ENCODE measurements at regions not wholly inside any gene's neighbourhood (a gene's known extent, or its start where the extent isn't known, plus 50 kb on each side); places are given as distances from the start of the nearest gene placed in this dataset.

DNA sequence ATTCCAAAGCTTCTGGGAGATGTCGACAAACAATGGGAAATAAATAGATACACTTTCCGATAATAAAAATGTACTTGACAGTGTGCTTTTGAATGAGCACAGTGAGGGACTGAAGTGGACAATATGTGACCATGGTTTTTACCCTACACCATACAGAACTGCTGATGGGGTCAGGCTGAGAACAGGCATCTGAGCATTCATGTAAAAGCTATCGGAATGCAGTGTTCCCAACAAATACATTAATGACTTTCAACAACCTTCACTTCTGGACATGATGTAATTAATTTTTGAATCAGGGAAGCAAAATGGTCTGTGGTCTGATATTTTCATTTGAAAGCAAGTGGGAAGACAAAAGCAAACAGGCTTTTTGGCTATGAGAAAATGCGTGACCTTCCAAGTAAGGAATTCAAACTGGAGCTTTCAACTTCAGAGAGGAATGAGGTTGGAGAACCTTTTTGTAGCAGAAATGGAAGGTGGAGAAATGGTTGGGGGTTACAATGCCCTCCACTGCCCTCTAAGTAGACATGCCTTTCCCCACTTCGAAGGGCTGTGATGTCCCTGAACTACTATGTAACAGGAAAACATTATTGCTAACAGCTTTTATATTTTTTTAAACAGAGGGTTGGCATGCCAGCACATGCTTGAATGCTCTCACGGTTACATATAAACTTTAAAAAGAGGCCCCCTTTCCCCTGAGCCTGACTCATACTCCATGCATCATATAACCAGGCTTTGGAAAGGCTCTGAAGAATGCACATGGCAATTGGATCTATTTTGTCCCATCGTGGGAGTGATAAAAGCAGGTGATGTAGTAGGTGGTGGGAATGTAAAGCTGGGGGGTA lies 203.5 kb upstream of the CITED2 start:
- POLR2A ChIA-PET, result interaction anchor here (0.6 to 2.8 kb wide), 8 partner anchors 20 to 203 kb away, joined by 3 to 15 read pairs (median 4); partner anchors contain the start of gene CITED2
- Mint-ChIP-seq H3K4me1 (ENCODE audit: insufficient read depth, unreplicated experiment) (peaks cover 22% of the 10 kb centered on the region), H3K27ac (ENCODE audit: low read depth, unreplicated experiment) (peak overlapping the region; percentile 77), H3K9me3 (ENCODE audit: unreplicated experiment) (peaks cover 8% of the 10 kb centered on the region), H3K27me3 (ENCODE audit: insufficient read depth, unreplicated experiment) (no peaks in the 10 kb centered on the region), H3K4me3 (ENCODE audit: unreplicated experiment) (no peak overlapping the region), H3K36me3 (ENCODE audit: insufficient read depth, unreplicated experiment) (no peaks in the 10 kb centered on the region)
- CTCF ChIA-PET, result no interaction called here
- intact Hi-C loops (cut with micrococcal nuclease), result no loop called here
- TF ChIP-seq, protein P1, sequence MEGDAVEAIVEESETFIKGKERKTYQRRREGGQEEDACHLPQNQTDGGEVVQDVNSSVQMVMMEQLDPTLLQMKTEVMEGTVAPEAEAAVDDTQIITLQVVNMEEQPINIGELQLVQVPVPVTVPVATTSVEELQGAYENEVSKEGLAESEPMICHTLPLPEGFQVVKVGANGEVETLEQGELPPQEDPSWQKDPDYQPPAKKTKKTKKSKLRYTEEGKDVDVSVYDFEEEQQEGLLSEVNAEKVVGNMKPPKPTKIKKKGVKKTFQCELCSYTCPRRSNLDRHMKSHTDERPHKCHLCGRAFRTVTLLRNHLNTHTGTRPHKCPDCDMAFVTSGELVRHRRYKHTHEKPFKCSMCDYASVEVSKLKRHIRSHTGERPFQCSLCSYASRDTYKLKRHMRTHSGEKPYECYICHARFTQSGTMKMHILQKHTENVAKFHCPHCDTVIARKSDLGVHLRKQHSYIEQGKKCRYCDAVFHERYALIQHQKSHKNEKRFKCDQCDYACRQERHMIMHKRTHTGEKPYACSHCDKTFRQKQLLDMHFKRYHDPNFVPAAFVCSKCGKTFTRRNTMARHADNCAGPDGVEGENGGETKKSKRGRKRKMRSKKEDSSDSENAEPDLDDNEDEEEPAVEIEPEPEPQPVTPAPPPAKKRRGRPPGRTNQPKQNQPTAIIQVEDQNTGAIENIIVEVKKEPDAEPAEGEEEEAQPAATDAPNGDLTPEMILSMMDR (IDR thresholded peaks at IDR 0.05; ENCODE audit: unreplicated experiment), result no peak
- no TSS peak for BruUV-seq (replicated peaks)
- peak; percentile 59 for DNase-seq (ENCODE audit: unreplicated experiment)

DNA sequence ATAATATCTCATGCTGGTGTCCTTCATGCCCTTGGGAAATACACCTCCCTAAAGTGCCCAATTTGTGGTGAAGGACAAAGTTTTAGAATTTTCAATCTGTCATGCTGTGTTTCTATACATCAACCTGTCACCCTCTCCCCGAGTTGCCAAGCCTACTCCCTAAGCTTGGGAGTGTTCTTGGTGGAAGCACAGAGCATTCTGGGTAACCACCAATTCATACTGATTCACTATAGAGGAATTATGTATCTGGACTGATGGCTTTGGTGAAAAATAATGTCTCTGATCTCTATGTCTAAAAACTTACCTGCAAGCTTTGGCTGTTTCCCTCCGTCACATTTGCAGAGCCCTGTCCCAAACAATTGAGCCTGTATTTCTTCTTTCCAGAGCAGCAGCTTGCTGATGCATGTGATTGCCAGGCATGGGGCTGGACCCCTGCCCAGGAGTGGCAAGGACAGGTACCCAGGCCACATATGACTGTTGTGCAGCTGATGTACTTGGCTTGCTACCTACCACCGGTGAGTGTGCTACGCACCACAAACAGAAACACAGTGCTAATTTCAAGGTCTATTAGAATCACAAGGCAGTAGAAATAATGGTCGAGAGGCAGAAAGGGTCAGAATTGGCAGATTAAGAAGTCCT lies 202.8 kb upstream of the CITED2 start:
- Mint-ChIP-seq H3K27me3 (ENCODE audit: insufficient read depth, unreplicated experiment) (no peaks in the 10 kb centered on the region), H3K27ac (ENCODE audit: low read depth, unreplicated experiment) (peak overlapping the region; percentile 77), H3K4me3 (ENCODE audit: unreplicated experiment) (no peak overlapping the region), H3K4me1 (ENCODE audit: insufficient read depth, unreplicated experiment) (peaks cover 20% of the 10 kb centered on the region), H3K9me3 (ENCODE audit: unreplicated experiment) (peaks cover 8% of the 10 kb centered on the region), H3K36me3 (ENCODE audit: insufficient read depth, unreplicated experiment) (no peaks in the 10 kb centered on the region)
- DNase-seq (ENCODE audit: unreplicated experiment), result no peak
- no TSS peak for BruUV-seq (replicated peaks)
- intact Hi-C loops (cut with micrococcal nuclease), result no loop called here
- ChIA-PET CTCF (interaction anchor here (0.6 kb wide), 1 partner anchor 1987 kb away, joined by 5 read pairs; no protein-coding TSS in a partner anchor), POLR2A (interaction anchor here (0.6 to 2.8 kb wide), 5 partner anchors 43 to 203 kb away, joined by 3 to 15 read pairs (median 4); partner anchors contain the start of gene CITED2)
- TF ChIP-seq, protein P1 (IDR thresholded peaks at IDR 0.05; ENCODE audit: unreplicated experiment), result no peak

DNA sequence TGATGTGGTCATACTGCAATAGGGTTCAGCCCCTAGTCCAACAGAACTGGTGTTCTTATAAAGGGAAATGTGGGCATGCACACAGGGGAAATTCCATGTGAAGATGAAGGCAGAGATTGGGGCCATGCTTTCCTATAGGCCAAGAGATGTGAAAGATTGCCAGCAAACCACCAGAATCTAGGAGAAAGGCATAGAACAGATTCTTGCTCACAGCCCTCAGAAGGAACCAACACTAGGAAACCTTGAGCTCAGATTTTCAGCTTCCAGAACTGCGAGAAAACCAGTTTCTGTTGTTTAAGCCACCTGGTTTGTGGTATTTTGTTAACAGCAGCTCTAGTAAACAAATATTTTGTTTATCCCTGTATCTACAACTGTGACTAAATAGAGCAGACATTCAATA lies 197.6 kb upstream of the CITED2 start:
- peaks cover 28% of the 10 kb centered on the region for H3K4me1 Mint-ChIP-seq (ENCODE audit: insufficient read depth, unreplicated experiment)
- BruUV-seq (replicated peaks), result no TSS peak
- H3K4me3 Mint-ChIP-seq (ENCODE audit: unreplicated experiment), result no peak overlapping the region
- H3K27ac Mint-ChIP-seq (ENCODE audit: low read depth, unreplicated experiment), result no peak overlapping the region
- POLR2A ChIA-PET, result no interaction called here
- intact Hi-C loops (cut with micrococcal nuclease), result no loop called here
- H3K36me3 Mint-ChIP-seq (ENCODE audit: insufficient read depth, unreplicated experiment), result no peaks in the 10 kb centered on the region
- CTCF ChIA-PET, result no interaction called here
- DNase-seq (ENCODE audit: unreplicated experiment), result no peak
- TF ChIP-seq, protein P1 (IDR thresholded peaks at IDR 0.05; ENCODE audit: unreplicated experiment), result no peak
- H3K27me3 Mint-ChIP-seq (ENCODE audit: insufficient read depth, unreplicated experiment), result no peaks in the 10 kb centered on the region
- H3K9me3 Mint-ChIP-seq (ENCODE audit: unreplicated experiment), result peaks cover 8% of the 10 kb centered on the region

DNA sequence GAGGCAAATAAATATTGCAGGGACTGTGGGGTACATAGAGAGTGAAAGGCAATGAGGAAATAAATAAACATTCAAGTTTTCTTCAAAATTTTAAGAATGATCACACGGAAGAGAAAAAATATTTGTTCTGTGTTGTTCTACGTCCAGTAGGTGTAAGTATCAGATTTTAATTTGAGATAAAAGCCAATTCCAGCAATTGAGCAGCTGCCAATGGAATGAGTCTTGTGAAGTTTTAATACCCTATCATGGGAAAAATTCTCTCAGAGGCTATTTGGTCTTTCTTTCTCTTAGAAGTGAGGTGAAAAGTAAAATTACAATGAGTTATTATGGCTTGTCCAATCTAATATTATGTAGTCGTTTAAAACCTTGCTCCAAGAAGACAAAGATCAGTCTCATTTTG lies 195.7 kb upstream of the CITED2 start:
- no peak for DNase-seq (ENCODE audit: unreplicated experiment)
- CTCF ChIA-PET, result no interaction called here
- H3K9me3 Mint-ChIP-seq (ENCODE audit: unreplicated experiment), result peaks cover 8% of the 10 kb centered on the region

More for the DNA sequence above, 195.7 kb upstream of the CITED2 start:
- intact Hi-C loops (cut with micrococcal nuclease), result no loop called here
- peaks cover 25% of the 10 kb centered on the region for H3K4me1 Mint-ChIP-seq (ENCODE audit: insufficient read depth, unreplicated experiment)
- POLR2A ChIA-PET, result interaction anchor here (0.5 to 1.1 kb wide), 3 partner anchors 27 to 194 kb away, joined by 3 to 4 read pairs (median 3); no protein-coding TSS in a partner anchor
- no TSS peak for BruUV-seq (replicated peaks)
- H3K27me3 Mint-ChIP-seq (ENCODE audit: insufficient read depth, unreplicated experiment), result no peaks in the 10 kb centered on the region
- TF ChIP-seq, protein P1 (IDR thresholded peaks at IDR 0.05; ENCODE audit: unreplicated experiment), result no peak
- H3K36me3 Mint-ChIP-seq (ENCODE audit: insufficient read depth, unreplicated experiment), result no peaks in the 10 kb centered on the region
- H3K4me3 Mint-ChIP-seq (ENCODE audit: unreplicated experiment), result peak overlapping the region; percentile 17
- peak overlapping the region; percentile 86 for H3K27ac Mint-ChIP-seq (ENCODE audit: low read depth, unreplicated experiment)

Data from MCF 10A (cell line).